ENCODE measurements at regions not wholly inside any gene's neighbourhood (a gene's known extent, or its start where the extent isn't known, plus 50 kb on each side); places are given as distances from the start of the nearest gene placed in this dataset.

DNA sequence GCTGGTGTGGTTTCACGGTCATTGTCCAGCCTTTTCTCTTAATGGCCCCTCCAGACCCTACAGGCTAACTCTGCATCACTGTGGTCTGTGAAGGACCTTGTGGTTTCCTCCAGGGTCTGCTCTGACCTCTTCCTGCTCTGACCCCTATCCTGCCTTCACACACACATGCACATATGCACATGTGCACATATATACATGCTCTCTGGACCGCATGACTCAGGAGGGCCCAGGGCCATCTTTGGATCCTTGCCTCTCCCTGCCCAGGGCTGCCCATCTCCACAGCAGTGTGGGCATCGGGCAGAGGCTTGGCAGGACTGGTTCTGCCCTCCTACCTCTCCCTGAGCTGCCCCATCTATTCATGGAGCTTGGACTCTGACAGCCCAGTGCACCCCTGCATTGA is 510.9 kb downstream of the PTPRU start:
- no peak for DNase-seq (ENCODE audit: low spot score)
- in situ Hi-C loops (cut with HindIII; ENCODE audit: low sequenced_read_pairs): no loop called here

DNA sequence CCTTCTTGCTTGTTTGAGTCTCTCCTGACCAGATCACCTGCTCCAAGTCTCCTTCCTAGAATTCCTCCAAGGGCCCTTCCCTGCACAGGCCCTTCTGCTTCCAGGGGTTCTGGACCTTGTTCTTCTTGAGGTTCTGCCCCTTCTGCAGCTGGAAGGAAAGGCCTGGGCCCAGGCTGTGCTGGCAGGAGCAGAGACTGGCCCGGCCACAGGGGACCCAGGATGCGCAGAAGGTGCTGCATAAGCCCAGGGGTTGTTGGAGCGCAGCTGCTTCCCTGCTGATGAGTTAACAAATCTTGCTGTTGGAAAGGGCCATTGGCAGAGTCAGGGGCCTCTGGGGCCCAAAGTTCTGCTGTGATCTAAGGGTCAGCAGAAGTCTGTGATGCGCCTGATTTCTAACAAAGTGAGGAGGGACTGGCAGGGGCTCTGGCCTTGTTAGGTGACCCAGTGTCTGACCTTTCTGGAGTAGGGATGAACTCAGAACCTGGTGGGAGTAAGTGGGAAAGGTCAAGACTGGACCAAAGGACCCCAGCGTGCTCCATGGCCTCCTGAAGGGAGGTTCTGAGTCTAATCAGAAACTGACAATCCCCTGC is 509.8 kb downstream of the PTPRU start:
- in situ Hi-C loops (cut with HindIII; ENCODE audit: low sequenced_read_pairs): no loop called here
- no peak for DNase-seq (ENCODE audit: low spot score)

DNA sequence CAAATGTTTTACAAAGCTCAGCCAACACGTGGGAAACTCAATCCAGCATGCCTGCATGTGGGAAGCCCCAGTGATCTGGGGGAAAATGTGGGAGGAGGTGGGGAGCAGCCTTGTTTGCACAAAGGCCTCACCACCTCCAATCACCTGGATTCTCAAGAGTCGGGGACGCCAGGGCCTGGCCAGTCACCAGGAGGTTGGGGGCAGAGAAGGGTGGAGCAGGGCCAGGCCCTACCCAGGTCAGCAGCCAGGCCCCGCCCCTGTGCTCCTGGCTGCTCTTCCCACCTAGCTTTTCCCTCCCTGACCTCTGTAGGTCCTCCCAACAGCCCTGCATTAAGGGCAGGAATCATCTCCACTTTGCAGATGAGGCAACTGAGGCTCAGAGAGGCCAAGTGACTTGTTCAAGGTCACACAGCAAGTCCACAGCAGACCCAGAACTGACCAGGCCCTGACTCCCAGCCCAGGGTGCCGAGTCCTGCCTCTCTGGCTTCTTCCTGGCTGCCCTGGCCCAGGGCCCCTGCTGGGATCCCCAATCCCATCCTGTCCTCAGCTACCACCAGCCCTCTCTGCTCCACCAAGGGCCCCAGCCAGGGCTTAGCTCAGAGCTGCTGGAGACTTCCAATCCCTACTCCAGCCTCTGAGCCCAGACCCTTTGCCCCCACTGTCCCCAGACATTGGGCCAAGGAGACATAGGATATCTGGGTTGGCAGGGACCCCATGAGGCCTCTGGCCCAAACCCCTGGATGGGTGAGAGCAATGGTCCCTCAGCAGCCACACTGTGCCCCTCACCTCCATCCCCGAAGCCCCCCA is 508.6 kb downstream of the PTPRU start:
- no peak for DNase-seq (ENCODE audit: low spot score)
- in situ Hi-C loops (cut with HindIII; ENCODE audit: low sequenced_read_pairs): no loop called here

DNA sequence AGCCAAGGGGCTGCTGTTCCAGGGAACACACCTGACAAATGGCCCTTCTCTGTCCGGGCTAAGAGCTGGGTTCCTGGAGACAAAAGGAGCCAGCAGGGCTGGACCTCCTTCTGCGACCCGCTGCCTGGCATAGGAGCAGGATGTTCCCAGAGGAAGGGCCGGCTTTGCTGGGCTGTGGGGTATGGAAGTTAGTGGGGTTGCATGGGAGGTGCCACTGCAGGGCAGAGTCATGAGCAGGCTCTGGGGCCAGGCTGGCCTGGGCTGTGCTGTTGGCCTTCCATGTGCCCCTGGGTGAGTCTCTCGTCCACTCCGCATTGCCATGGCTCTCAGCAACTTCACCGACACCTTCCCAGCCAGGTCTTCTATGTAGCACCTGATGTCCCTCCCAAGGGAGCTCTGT is 507.6 kb downstream of the PTPRU start:
- in situ Hi-C loops (cut with HindIII; ENCODE audit: low sequenced_read_pairs): no loop called here

DNA sequence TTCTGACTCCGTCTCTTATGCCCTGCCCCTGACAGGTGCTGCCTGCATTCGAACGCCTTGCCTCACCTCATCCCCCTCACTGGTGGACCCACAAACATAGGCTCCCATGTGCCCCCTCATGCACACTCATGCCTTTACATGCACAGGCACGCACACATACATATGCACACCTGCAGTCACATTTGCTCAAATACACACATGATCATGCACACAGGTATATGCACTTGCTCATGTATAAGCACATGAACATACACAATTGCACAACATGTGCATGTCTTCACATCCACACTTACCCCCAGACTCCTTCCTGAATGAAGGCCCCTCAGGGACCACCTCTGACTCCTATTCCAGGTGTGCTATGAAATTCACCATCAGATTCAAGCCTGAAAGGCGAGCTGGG is 506.9 kb downstream of the PTPRU start:
- in situ Hi-C loops (cut with HindIII; ENCODE audit: low sequenced_read_pairs): no loop called here
- no peak for DNase-seq (ENCODE audit: low spot score)

More for the DNA sequence above, 507.6 kb downstream of the PTPRU start:
- no peak for DNase-seq (ENCODE audit: low spot score)

DNA sequence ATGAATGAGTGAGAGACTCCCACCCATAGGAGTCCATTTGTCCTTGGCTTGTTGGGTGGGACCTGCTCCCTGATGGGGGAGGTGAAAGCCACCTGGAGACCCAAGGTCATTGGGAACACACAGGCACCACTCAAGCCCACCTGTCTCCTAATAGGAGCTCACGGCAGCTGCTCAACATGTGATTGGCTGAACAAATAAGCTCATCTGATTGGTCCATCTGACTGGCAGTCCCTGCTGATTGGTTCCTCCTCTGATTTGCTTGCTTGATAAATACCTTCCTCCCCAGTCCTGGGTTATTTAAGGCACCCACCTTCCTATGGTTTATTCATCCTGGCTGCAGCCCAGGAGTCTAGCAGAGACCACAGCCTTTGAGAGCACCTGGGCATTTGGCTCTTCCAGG is 502.9 kb downstream of the PTPRU start:
- DNase-seq (ENCODE audit: low spot score): no peak
- in situ Hi-C loops (cut with HindIII; ENCODE audit: low sequenced_read_pairs): no loop called here

DNA sequence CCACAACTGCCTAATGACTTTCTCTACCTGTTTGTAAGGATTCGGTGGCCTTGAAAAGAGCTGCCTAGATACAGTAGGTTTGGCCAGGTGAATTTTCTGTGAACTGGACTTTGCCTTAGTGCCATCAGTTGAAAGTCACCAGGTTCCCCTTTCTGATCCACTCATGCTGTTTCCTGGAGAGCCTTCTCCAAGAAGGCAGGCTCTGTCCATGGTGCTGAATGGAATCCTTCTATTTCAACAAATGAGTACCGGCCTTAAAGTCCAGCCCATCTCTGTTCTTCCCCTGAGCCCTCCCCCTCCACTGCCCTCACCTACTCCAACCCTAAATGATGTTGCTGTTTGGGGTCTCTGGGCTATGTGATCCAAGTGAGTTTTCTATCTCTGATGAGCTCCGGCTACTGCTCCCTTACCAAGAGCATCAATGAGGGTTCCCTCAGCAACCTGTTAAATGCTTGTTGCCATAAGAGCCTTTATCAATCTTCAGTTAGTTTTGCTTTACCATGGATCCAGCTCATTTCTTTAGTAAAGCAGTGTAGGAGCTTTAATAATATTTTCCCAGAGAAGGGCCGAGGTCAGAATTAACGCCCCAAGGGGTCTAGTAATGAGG is 500.4 kb downstream of the PTPRU start:
- in situ Hi-C loops (cut with HindIII; ENCODE audit: low sequenced_read_pairs): no loop called here
- DNase-seq (ENCODE audit: low spot score): no peak

DNA sequence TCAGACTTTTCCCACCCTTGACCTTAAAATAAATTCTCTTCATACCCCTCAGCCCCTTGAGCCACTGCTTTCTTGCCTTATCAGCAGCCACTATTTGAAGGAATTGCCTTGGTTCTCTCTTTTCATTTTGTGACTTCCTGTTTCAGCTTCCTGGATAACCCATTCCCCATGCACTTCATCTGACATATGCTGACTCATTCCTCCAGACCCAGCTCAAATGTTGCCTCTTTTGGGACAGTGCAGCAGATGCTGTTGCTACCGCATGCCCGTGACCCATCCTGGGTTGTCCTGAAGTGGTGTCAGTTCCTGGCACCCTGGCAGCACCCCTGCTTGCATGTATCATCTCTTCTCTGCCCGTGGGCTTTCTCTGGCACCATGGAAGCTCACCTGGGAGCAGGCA is 496.1 kb downstream of the PTPRU start:
- in situ Hi-C loops (cut with HindIII; ENCODE audit: low sequenced_read_pairs): no loop called here

DNA sequence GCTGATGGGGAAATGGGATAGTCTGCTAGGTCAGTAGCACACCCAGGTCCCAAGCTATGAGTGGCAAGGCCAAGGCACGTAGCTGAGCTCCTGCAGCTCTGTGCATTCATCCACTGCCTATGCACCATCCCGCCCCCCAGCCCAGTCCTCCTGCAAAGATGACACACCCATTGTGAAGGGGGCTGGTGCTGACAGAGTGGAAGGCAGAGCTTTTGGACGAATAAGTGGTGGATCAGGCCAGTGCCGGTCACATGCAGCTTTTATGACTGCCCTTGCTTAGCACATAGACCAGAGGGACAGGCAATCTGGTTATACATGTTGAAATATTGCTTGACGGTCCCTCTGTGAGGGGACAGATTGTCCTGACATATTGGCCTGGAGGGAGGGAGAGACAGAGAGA is 494.3 kb downstream of the PTPRU start:
- no peak for DNase-seq (ENCODE audit: low spot score)
- in situ Hi-C loops (cut with HindIII; ENCODE audit: low sequenced_read_pairs): no loop called here

More for the DNA sequence above, 496.1 kb downstream of the PTPRU start:
- no peak for DNase-seq (ENCODE audit: low spot score)

DNA sequence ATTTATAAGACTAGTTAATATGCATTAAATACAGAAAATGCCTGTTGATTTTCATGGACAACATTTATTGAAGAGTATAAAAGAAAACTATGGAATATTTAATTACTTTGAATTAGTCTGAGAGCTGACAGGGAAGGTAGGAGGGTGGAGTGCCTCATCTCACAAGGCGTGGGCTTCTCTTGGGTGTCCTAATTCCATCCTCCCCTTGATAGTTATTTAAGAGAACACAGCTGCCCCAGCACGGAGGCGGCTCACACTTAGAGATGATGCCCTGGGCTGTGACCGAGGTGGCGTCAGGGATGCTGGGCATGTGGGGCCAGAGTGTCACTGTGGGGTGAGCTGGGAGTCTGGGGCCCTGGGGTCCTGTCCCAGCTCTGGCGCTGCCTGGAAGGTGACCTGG is 493.0 kb downstream of the PTPRU start:
- in situ Hi-C loops (cut with HindIII; ENCODE audit: low sequenced_read_pairs): no loop called here

DNA sequence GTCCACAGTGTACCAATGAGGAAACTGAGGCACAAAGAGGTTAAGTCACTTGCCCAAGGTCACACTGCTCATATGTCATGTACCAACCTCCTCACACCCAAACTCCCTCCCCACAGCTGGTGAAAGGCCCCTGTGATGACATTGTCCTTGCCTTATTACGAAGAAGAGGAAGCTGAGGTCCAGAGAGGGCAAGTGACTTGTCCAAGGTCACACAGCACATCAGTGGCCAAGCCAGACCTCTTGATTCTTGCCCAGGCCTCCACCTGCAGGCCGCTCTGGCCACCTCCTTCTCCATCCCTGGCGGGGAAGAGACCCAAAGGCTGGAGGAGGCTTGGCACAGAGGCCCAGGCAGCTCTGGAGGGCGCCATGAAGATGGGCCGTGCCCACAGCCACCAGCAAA is 492.4 kb downstream of the PTPRU start:
- DNase-seq (ENCODE audit: low spot score): no peak
- in situ Hi-C loops (cut with HindIII; ENCODE audit: low sequenced_read_pairs): no loop called here

More for the DNA sequence above, 493.0 kb downstream of the PTPRU start:
- no peak for DNase-seq (ENCODE audit: low spot score)

DNA sequence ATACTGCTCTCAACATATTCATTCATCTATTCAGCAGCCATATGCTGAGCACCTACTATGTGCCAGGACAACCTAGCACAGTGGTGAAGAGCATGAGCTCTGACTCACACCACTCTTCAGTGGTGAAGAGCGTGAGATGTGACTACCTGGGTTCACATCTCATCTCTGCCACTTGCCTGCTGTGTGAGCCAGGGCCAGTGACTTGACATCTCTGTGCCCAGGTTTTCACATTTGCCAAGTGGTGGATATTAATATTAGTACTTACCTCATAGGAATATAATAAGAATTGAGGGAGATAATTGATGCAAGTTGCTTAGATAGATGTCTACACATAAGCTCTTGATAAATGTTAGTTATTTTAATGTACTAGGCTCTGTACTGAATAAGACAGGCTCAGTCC is 488.9 kb downstream of the PTPRU start:
- no peak for DNase-seq (ENCODE audit: low spot score)
- in situ Hi-C loops (cut with HindIII; ENCODE audit: low sequenced_read_pairs): no loop called here

DNA sequence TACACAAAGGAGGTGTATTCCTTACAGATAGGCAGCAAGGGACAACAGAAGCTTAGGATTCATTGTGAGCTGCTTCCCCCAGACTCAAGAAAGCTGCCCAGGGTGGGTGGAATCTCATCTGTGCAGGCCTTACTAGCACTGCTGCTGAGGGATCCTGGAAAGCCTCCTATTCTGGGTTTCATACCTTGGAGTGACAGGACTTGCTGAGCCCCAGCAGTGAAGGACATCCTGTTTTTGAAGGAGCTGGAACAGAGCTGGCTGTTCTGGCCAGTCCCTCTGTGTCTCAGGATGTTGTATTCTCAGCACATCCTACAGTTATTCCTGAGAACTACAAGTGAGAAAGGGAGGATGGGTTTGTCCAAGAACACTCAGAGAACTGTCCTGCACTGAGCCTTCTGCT is 486.3 kb downstream of the PTPRU start:
- no peak for DNase-seq (ENCODE audit: low spot score)
- in situ Hi-C loops (cut with HindIII; ENCODE audit: low sequenced_read_pairs): no loop called here

DNA sequence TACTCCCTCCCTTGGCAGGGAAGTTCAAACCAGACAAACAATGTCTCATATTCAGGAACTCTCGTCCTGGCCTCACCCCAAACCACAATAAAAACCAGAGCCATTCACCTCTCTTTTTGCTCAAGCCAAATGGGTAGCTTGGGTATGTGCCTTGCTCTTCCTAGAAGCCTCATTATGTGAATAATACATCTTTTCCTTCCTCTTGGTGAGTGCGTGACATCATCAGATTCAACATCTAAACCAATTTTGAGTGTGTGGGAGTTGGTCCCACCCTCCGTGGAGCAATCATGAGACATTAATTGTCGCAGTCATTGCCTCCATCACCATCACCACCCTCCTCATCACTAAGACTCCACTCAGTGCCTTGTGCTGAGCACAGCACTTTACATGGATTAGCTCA is 482.9 kb downstream of the PTPRU start:
- DNase-seq (ENCODE audit: low spot score): no peak
- in situ Hi-C loops (cut with HindIII; ENCODE audit: low sequenced_read_pairs): no loop called here

DNA sequence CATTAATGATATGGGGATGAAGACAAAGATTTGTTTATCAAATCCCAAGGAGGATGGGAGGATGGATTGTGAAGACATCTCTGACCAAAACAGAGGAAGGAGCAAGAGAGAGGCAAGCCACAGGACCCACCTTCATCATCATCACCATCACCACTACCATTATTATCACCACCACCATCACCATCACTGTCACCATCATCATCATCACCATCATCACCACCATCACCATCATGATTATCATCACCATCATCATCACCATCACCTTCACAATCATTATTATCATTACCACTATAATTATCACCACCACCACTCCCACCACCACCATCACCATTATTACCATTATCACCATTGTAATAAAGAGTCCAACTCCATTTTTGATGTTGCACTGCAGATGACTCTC is 482.5 kb downstream of the PTPRU start:
- in situ Hi-C loops (cut with HindIII; ENCODE audit: low sequenced_read_pairs): no loop called here
- DNase-seq (ENCODE audit: low spot score): no peak

DNA sequence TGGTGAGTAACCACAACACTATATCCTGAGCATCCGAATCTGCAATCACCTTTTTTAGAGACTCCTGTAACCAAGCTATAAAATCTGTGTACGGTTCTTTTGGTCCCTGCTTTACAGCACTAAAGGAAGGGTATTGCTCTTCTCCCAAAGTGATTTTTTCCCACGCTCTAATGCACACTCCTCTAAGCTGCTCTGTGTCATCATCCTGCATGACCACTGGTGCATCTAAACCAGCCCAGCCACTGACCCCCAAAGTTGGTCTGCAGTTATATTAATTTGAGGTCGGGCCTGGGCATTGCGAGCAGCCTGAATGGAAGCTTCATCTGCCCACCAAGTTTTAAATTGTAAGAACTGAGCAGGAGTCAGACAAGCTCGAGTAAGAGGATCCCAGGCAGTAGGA is 480.0 kb downstream of the PTPRU start:
- in situ Hi-C loops (cut with HindIII; ENCODE audit: low sequenced_read_pairs): no loop called here
- no peak for DNase-seq (ENCODE audit: low spot score)

DNA sequence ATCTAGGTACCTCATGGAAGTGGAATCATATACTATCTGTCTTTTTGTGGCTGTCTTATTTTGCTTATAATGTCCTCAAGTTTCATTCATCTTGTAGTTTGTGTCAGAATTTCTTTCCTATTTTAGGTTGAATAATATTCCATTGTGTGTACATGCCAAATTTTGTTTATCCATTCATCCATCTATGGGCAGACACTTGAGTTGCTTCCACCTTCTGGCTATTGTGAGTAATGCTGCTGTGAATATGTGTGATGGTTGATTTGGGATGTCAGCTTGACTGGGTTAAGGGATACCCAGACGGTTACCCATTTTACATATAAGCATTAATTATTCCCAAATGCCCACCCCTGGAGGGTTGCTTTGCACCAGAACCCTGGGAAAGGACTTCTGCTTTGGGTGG is 477.5 kb downstream of the PTPRU start:
- in situ Hi-C loops (cut with HindIII; ENCODE audit: low sequenced_read_pairs): no loop called here
- peak; percentile 10 for DNase-seq (ENCODE audit: low spot score)

DNA sequence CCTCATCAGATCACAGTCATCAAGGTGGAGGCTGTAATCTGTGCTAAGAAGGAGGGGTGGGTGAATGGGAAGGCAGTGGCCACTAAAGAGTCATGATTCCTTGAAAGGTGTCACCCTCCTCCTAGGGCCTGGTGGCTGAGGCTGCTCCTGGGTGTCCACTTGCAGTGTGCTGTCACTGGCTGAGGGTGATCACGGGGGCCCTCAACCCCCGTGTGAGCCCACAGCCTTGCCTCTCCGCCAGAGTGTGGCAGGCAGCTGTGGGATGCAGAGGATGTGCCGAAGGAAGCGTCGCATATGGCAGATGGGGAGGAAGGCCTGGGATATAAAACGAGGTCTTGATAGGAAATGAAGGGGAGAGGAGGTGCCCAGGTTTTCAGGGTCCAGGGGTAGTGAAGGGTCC is 476.5 kb downstream of the PTPRU start:
- in situ Hi-C loops (cut with HindIII; ENCODE audit: low sequenced_read_pairs): no loop called here
- DNase-seq (ENCODE audit: low spot score): no peak

DNA sequence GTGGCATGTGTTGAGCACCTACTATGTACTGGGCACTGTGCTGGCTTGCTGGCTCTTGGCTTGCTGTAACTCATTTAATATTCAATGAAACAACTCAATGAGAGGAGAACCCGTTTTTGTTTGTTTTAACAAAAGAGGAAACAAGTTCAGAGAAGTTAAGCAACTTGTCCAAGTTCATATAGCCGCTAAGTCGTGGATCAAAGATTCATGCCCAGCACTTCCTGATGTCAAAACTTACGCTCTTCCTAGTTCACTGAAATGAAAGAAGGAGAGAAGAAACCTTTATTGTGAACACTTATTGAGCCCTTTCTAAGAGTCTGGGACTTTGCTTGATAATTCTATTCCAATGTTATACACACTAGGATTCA is 475.9 kb downstream of the PTPRU start:
- no peak for DNase-seq (ENCODE audit: low spot score)
- in situ Hi-C loops (cut with HindIII; ENCODE audit: low sequenced_read_pairs): no loop called here

DNA sequence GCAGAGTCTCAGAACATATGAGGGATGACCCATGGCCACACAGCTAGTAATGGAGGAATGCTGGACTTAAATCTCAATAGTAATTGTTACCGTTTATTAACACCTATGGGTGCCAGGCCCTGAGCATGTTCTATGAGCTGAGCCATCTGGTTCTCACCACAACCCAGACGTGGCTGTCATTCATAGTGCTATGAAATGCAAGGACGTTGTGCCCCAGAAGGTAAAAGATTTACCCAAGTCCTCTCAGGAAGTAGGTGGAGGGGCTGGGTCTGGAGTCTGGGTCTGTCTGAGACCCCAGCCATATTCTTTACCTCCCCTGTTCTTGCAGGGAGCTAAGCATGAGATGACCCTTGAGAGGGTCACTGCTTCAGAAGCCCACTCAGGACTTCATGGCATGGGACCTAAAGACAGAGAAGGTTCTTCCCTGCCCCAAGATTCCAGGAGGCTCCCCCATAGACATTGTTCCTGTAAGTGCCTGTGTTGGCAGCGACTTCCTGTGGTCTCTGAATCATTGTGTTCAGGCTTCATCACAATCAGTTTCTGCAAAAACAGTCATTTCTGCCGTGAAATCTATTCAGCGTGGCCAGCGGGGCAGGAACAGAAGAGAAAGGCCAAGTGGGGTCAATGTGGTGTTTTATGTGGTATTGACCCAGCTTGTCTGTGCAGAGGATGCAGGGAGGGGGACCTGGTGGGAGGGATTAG is 475.4 kb downstream of the PTPRU start:
- in situ Hi-C loops (cut with HindIII; ENCODE audit: low sequenced_read_pairs): no loop called here
- no peak for DNase-seq (ENCODE audit: low spot score)
